OCI-LY3 (cell line): ENCODE measurements at regions not wholly inside any gene's neighbourhood (a gene's known extent, or its start where the extent isn't known, plus 50 kb on each side); places are given as distances from the start of the nearest gene placed in this dataset.

Source experiments
- CTCF ChIP-seq: fragments of 200-600, 300-600 bp; sonication (generic); IDR thresholded peaks from 2 replicates; pipeline ENCODE4 v1.5.1; 2014; ENCODE audit warnings: antibody characterized with exemption, low read length, low read depth
- EZH2phosphoT487 ChIP-seq: fragments of 200-600 bp; shearing (Covaris generic); IDR thresholded peaks from 2 replicates; pipeline ENCODE4 v1.6.1; 2018; ENCODE audit warnings: antibody characterized with exemption, mixed run types, low read depth

- TF ChIP-seq CTCF (no peak), EZH2phosphoT487 (no peak)
Observed at GRCh38 chr4:108486046-108486445, 134.3 kb upstream of the RPL34 start.
